GM19468 (cell line): ENCODE measurements at regions not wholly inside any gene's neighbourhood (a gene's known extent, or its start where the extent isn't known, plus 50 kb on each side); places are given as distances from the start of the nearest gene placed in this dataset.

ENCODE experiments used
- ATAC-seq: cut with Tn5 transposase; IDR thresholded peaks from one replicate; pipeline ENCODE4 v1.9.1; 2021; ENCODE audit warnings: mild to moderate bottlenecking, moderate library complexity, moderate number of reproducible peaks; ENCODE audit not compliant: unreplicated experiment; ENCODE audit errors: extremely low read depth

GRCh38 chr12:92650228-92650822, 52.5 kb upstream of the PLEKHG7 start:
- no peak for ATAC-seq

GRCh38 chr12:92649511-92650227, 53.1 kb upstream of the PLEKHG7 start:
- ATAC-seq: no peak

GRCh38 chr12:92648242-92649031, 54.4 kb upstream of the PLEKHG7 start:
- no peak for ATAC-seq

- ATAC-seq: no peak
Observed at GRCh38 chr12:92641291-92641690, 61.5 kb upstream of the PLEKHG7 start.

DNA sequence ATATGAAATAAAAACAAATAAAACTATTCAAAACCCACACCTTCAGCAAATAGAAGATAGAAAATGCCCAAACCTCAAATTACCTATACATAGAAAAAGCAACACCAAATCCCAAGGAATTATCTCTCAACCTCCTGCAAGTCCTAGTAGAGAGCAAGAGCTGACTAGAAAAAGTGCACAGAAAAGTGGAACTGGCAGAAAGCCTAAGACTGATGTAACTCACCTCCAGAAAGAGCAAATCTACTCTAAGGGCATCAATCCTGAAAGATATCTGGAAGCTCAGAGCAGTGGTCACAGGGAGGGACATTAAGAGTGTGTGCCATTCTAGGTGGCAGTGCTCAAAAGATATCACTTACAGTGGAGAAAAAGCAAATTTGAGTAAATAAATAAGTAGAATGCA, 62.1 kb upstream of the PLEKHG7 start:
- ATAC-seq: no peak

GRCh38 chr12:92639017-92639416, 63.8 kb upstream of the PLEKHG7 start:
- no peak for ATAC-seq

- ATAC-seq: no peak
Observed at GRCh38 chr12:92634730-92635129, 68.1 kb upstream of the PLEKHG7 start.

DNA sequence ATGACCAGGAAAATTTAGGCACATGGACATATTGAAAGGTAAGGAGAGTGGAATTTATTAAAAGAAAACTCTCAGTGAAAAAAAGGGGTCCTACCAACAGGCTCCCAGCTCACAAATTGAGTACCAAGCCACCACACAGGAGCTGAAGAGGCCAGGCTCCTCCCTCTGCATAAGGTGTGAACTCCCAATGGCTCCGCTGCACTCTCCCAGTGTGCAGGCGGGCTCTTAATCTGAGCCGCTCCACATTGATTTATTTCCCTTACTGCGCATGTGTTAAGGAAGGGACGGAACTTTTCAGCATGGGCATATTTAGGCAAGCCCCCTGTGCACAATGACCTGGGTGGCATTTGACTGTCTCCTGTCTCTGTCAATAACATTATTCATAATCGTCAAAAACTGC, 68.6 kb upstream of the PLEKHG7 start:
- ATAC-seq: no peak

DNA sequence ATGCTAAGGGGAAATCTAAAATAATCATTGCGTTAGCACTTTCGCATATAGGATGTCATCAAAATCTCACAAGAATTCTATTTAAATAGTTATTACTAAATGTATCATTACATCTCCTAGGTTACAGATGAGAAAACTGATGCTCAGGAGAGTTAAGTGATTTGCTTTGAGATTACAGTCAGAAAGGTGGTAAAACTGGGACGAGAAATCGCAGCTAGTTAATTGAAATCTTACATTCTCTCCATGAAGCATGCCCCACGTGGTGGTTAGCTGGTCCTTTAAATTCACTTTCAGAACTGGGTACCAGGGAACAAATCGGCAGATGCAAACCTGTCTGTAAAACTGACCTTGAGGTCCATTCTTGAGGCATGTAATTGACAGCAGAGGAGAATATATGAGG, 71.8 kb upstream of the PLEKHG7 start:
- ATAC-seq: no peak

- ATAC-seq: no peak
Observed at GRCh38 chr12:92629349-92630065, 73.3 kb upstream of the PLEKHG7 start.

DNA sequence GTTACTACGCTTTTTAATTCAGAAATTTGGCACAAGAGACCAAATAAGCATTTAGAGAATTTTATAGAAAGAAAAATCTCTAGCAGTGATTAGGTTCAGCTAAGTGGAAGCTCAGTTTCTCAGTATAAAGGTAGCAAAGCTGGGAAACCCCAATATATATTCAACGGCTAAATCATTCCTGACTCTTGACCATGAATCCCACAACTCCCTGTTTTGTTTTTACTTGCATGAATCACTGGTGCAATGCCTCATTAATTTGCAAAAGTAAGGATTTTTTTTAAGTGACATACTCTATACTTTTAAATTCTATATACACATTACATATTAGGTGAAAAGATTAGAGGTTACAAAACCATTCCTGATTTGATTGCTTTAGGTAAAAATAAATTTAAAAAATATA, 74.3 kb upstream of the PLEKHG7 start:
- ATAC-seq: no peak

GRCh38 chr12:92627511-92627910, 75.3 kb upstream of the PLEKHG7 start:
- no peak for ATAC-seq

- no peak for ATAC-seq
Observed at GRCh38 chr12:92625639-92626310, 77.0 kb upstream of the PLEKHG7 start.

GRCh38 chr12:92624236-92624635, 78.6 kb upstream of the PLEKHG7 start:
- no peak for ATAC-seq

- ATAC-seq: no peak
Observed at GRCh38 chr12:92623386-92623785, 79.4 kb upstream of the PLEKHG7 start.

- ATAC-seq: no peak
Observed at GRCh38 chr12:92621833-92622232, 81.0 kb upstream of the PLEKHG7 start.

- no peak for ATAC-seq
Observed at GRCh38 chr12:92621312-92621711, 81.5 kb upstream of the PLEKHG7 start.

DNA sequence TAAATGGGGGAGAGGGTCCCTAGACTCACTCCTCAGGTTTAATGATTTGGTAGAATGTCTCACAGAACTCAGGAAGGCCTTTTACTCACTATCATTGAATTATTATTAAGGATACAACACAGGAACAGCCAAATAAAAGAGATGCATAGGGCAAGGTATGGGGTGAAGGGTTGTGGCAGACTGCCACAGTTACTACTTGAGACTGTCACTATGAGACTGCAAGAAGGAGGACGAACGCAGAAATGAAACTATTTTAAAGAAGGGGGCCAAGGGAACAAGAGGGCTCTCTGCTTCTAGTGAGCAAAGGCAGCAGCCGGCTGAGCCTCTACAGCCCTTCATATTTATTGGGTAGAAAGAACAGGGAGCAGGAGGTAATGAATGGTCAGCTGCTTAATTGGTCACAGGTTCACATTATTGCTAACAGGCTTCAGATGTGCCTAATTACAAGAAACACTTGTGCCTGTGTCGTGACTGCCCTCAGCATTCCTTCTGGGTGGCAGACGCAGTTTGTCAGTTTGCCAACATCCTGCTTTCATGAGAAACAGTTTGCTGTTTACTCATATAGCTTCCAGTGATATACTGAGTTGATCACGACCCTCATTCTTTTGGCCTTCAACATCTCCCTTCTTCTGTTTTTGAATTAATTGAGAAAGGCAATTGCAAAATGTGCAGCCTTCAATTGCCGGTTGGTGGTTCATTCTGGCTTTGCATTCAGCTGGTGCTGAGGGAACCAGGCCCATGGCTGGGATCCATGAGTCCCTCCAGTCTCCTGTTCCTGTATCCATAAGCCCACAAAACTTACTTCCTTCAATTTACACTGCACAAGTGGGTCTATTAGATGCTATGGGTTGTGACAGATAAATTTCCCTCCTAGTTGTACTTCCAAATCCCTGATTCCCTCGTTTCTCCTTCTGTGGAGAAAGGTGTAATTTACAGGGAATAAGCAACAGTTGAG, 82.8 kb upstream of the PLEKHG7 start:
- ATAC-seq: no peak

DNA sequence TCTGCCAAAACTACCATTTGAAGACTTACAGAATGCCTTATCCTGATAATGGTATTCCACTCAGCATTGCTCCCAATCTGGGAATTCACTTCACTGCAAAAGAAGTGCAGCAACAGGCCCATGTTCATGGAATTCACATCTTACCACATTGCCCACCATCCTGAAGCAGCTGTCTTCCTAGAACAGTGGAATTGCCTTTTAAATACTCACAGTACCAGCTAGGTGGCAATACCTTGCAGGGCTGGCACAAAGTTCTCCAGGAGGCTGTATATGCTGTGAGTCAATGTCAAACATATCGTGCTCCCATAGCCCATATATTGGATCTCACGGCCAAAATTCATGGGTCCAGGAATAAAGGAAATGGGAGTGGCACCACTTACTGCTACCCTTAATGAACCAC, 83.8 kb upstream of the PLEKHG7 start:
- no peak for ATAC-seq
